Peyer's patch (tissue), 4 donors: ENCODE measurements at regions not wholly inside any gene's neighbourhood (a gene's known extent, or its start where the extent isn't known, plus 50 kb on each side); places are given as distances from the start of the nearest gene placed in this dataset.
"Not testable (repeated sequence)": the region's sequence is repeated elsewhere in the genome, so short reads cannot be mapped to it uniquely, and the experiment has no call there.

Experiments used
- DNase-seq, 3 donors: peaks; one replicate each; pipeline ENCODE4 v3.0.0-alpha.2; 2017 to 2019
- H3K27ac ChIP-seq, 4 donors: fragments of 200-600 bp; sonication (generic); one replicate each; pipeline ENCODE4 v1.5.1; 2016 to 2019
- H3K27me3 ChIP-seq, 2 donors: fragments of 200-600 bp; sonication (generic); one replicate each; pipeline ENCODE4 v1.5.1; 2019
- H3K36me3 ChIP-seq, 3 donors: fragments of 200-600 bp; sonication (generic); one replicate each; pipeline ENCODE4 v1.5.1; 2016 to 2019
- H3K4me1 ChIP-seq, 4 donors: fragments of 200-600 bp; sonication (generic); one replicate each; pipeline ENCODE4 v1.5.1; 2016 to 2019
- H3K4me3 ChIP-seq, 4 donors: fragments of 200-600 bp; sonication (generic); 1 replicate in 3 of 4; 2 replicates in 1 of 4; pipeline ENCODE4 v1.5.1; 2016 to 2019; ENCODE audit warnings: mild to moderate bottlenecking in 1 of 4
- H3K9me3 ChIP-seq, 4 donors: fragments of 200-600 bp; sonication (generic); one replicate each; pipeline ENCODE4 v1.5.1; 2016 to 2019; ENCODE audit warnings: mild to moderate bottlenecking in 1 of 4
- POLR2A ChIP-seq, 2 donors: fragments of 450-650 bp; IDR thresholded peaks; one replicate each; pipeline ENCODE4 v1.5.1; 2017; ENCODE audit warnings: antibody characterized with exemption in 2 of 2, mild to moderate bottlenecking in 2 of 2, moderate library complexity in 2 of 2
- TF ChIP-seq, protein P1 (sequence below), 6 experiments: fragments of 450-650 bp in 4 of 6; fragments of 200-600 bp in 2 of 6; sonication (generic) in 1 of 6; IDR thresholded peaks; one replicate each; pipeline ENCODE4 v1.5.1; 2017 to 2019; ENCODE audit warnings: antibody characterized with exemption in 6 of 6, mild to moderate bottlenecking in 3 of 6, moderate library complexity in 1 of 6

DNA sequence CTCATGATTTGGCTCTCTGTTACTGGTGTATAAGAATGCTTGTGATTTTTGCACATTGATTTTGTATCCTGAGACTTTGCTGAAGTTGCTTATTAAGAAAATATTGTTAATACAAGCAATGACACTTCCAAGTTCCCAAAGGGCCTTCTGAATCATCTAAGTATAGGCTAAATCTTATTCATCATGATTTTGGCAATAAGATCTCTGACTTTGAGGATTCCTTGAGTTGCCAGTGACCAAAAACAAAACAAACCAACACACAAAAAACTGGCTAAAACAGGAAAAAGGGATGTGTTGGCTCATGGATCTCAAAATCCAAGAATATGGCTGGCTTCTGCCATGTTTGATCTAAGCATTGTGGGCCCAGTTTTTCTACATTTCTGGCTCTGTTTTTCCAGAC, 163.4 kb downstream of the HHIPL2 start:
- no peak for DNase-seq
- TF ChIP-seq, protein P1, sequence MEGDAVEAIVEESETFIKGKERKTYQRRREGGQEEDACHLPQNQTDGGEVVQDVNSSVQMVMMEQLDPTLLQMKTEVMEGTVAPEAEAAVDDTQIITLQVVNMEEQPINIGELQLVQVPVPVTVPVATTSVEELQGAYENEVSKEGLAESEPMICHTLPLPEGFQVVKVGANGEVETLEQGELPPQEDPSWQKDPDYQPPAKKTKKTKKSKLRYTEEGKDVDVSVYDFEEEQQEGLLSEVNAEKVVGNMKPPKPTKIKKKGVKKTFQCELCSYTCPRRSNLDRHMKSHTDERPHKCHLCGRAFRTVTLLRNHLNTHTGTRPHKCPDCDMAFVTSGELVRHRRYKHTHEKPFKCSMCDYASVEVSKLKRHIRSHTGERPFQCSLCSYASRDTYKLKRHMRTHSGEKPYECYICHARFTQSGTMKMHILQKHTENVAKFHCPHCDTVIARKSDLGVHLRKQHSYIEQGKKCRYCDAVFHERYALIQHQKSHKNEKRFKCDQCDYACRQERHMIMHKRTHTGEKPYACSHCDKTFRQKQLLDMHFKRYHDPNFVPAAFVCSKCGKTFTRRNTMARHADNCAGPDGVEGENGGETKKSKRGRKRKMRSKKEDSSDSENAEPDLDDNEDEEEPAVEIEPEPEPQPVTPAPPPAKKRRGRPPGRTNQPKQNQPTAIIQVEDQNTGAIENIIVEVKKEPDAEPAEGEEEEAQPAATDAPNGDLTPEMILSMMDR (IDR thresholded peaks at IDR 0.05) = no peak
- no peaks in the 10 kb centered on the region for H3K27me3 ChIP-seq
- no peaks in the 10 kb centered on the region for H3K4me1 ChIP-seq
- H3K36me3 ChIP-seq = no peaks in the 10 kb centered on the region
- no peak overlapping the region for H3K27ac ChIP-seq
- H3K9me3 ChIP-seq = no peaks in the 10 kb centered on the region
- no peak overlapping the region for H3K4me3 ChIP-seq

DNA sequence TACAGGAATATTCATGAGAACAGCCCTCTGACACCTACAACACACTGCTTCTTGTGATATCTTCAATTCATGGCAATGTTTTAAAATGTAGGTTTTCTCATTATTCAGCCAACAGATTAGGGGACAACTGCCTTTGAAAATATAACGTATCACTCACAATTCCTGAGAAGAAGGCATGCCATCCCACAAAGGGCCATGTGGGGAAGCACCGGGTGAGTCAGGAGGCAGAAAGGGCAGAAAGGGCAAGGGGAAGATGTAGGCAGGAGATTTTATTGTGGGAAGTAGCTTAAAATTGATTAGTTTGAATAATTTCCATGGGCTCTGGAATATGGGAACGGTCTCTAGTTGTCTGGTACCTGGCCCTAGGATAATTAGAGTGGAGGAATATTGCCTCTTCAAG, 165.7 kb downstream of the HHIPL2 start:
- no peak for DNase-seq
- H3K36me3 ChIP-seq = no peaks in the 10 kb centered on the region
- H3K4me3 ChIP-seq = no peak overlapping the region
- no peaks in the 10 kb centered on the region for H3K27me3 ChIP-seq
- no peaks in the 10 kb centered on the region for H3K4me1 ChIP-seq
- TF ChIP-seq, protein P1 (IDR thresholded peaks at IDR 0.05) = no peak
- TF ChIP-seq POLR2A (IDR thresholded peaks at IDR 0.05) = no peak
- H3K27ac ChIP-seq = no peak overlapping the region
- H3K9me3 ChIP-seq = no peaks in the 10 kb centered on the region

DNA sequence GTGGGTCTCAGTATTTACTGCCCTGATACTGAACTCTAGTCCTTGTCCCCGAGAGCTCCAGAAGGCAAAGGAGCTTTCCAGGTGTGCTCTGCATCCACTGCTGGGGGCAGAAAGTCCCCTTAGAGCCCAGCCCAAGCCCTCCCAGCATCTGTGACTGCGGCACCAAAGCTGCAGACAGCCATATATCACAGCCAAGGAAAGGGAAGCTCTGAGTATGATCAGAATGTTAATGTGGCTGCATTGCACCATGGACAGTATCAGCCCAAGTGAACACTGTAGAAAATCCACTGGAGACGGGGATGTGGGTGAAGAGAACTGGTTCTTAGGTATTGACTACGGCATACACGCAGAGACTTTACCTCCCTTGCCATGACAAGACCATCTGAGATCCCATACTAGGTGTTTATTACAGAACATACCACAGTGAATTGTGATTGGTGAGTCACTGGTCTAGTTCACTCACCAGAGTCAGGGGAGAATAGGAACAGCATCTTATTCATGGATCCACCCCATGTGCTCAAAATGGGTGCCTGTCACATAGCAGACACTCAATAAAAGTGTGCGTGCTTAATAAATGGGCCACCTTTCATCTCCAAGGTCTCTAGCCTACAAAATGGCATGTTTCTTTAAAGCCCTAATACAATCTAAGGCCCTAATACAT, 170.3 kb downstream of the HHIPL2 start:
- no peaks in the 10 kb centered on the region for H3K4me1 ChIP-seq
- H3K27me3 ChIP-seq = no peaks in the 10 kb centered on the region
- DNase-seq = no peak
- no peaks in the 10 kb centered on the region for H3K36me3 ChIP-seq
- H3K9me3 ChIP-seq = no peaks in the 10 kb centered on the region
- no peak overlapping the region for H3K27ac ChIP-seq
- TF ChIP-seq, protein P1 (IDR thresholded peaks at IDR 0.05) = no peak
- TF ChIP-seq POLR2A (IDR thresholded peaks at IDR 0.05) = no peak
- no peak overlapping the region for H3K4me3 ChIP-seq

DNA sequence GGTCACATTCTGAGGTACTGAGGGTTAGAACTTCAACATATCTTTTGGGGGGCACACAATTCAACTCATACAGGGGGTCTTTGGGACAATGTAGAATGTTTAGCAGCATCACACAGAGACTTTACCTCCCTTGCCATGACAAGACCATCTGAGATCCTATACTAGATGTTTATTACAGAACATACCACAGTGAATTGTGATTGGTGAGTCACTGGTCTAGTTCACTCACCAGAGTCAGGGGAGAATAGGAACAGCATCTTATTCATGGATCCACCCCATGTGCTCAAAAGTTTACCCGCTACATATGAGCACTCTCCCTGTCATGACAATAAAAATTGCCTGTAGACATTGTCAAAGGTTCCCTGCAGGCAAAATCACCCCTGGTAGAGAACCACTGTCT, 171.1 kb downstream of the HHIPL2 start:
- not testable (repeated sequence) for H3K27me3 ChIP-seq, DNase-seq, H3K4me1 ChIP-seq, H3K4me3 ChIP-seq, H3K9me3 ChIP-seq, H3K36me3 ChIP-seq, H3K27ac ChIP-seq

DNA sequence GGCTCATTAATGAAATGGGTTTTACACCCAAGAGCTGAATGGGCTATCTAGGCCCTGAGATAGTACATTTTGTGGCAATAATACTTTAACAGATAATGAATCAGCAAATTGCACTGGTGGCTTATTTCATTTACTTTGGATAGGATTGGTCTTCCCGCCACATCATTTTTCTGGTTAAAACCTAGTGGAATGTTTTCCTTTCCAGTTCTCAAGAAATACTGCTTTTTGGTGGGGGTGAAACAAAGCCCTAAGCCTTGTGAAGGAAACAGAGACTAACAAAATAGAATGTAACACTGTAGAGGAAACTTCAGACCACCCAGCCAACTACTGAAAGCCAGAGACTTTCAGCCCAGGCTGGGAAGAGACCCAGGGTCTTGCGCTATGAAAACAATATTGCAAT, 172.2 kb downstream of the HHIPL2 start:
- TF ChIP-seq POLR2A (IDR thresholded peaks at IDR 0.05) = no peak
- TF ChIP-seq, protein P1 (IDR thresholded peaks at IDR 0.05) = no peak
- no peak for DNase-seq
- no peaks in the 10 kb centered on the region for H3K27me3 ChIP-seq

DNA sequence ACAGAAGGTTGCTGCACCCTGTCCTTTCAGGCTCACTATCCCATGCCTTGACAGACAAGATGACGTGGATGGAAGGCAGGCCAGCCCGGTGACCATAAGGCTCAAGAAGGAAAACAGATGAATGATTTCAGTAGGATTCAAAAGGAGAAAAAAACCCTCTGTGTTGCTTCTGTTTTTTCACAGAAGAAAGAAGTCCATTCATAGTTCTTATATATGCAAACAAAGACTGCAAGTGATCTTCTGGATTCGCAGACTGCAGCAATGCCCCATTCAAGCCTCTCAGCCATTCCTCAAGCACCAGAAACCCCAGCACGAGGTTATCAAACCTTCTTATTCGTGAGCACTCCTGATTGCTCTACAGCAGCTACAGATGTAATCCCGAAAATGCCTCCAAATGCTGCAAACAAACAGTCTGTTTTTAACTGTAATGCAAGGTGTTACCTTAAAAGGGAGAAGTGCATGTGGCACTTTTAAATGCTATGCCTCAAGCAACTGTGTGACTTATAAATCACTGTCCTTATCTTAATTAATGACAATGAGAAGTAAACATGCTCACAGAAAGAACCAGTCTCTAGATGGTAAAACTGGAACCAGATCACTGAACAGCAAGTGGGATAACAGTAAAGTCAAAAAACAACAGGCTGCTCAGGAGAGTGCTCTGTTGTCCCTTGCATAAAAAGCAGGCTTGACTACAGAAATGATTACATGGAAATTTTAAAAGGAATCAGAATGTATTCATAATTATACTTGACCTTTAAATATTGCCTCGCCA, 173.9 kb downstream of the HHIPL2 start:
- H3K27me3 ChIP-seq = no peaks in the 10 kb centered on the region
- TF ChIP-seq, protein P1 (IDR thresholded peaks at IDR 0.05) = no peak
- H3K27ac ChIP-seq = no peak overlapping the region
- no peaks in the 10 kb centered on the region for H3K36me3 ChIP-seq
- no peaks in the 10 kb centered on the region for H3K9me3 ChIP-seq
- H3K4me3 ChIP-seq = no peak overlapping the region
- no peaks in the 10 kb centered on the region for H3K4me1 ChIP-seq
- no peak for DNase-seq

More for the DNA sequence above, 172.2 kb downstream of the HHIPL2 start:
- Histone ChIP-seq H3K36me3 (no peaks in the 10 kb centered on the region), H3K4me3 (no peak overlapping the region), H3K4me1 (no peaks in the 10 kb centered on the region), H3K27ac (no peak overlapping the region), H3K9me3 (no peaks in the 10 kb centered on the region)
